ENCODE measurements at regions not wholly inside any gene's neighbourhood (a gene's known extent, or its start where the extent isn't known, plus 50 kb on each side); places are given as distances from the start of the nearest gene placed in this dataset.

DNA sequence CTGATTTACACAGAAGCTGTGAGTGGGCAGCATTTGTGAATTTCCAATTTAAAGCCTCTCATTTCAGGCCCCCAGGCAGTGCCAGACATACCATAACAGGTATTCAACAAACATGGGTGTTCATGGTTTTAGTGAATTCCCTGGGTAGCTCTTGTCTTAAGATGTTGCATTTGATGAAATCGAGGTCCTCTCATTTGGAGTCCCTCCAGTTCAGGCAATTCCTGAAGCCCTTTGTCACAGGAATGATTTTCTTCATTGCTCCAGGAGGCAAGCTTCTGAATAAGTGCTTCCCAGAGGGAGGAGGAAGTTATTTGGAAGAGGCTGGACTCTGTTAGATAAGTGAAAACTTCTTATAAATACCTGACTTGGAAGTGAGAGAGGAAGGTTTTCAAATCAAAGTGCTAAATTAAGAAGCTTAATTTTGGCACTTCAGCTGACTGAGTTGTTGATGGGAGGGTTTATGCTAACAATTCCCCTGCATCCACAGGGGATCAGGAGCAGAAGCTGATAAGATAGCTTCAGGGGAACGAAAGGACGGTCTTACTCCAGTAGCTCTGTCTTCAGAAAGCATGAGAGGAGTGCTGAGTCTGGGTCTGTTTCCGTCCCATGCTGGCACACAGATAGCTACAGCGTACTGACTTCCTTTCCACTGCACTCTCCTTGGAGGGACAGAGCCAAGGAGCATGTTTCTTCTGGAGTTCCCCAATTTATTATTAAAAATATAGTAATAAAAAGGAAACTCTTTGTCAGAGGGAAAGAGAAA lies 543.1 kb downstream of the GBA3 start:
- no peak for DNase-seq

DNA sequence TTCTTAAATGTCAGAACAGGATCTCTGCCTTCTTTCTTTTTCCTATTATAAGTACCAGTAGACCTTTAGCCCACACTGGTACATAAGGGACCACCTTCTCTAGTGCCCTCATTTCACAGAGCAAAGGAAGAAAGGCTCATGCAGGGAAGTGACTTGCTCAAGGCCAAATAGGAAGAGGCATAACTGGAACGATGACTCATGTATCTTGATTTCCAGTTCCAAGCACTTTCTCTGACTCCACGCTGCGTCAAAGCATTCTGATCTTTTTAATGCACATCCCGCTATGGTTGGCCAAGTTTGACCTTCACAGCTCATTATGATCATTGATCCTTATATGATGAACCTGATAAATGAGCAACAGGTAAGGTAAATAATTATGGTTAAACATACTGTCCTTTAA lies 542.0 kb downstream of the GBA3 start:
- no peak for DNase-seq

DNA sequence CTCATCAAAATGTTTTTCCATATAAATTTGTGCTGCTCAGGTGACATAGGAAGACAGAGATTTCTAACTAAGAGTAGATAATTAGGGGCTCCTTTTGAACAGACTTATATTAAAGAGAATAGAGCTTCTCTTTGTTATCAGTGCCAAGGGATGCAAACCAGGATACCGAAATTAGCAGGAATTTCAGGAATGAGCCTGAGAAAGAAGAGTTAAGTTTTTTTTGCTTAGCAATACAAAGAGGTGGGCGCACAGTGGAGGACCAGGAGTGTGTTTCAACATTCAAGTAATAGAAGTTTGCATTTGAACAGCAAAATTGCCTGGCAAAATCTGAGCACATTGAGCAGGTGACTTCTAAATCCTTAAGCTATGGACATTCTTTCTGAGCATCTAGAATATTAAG lies 541.3 kb downstream of the GBA3 start:
- DNase-seq, result no peak

DNA sequence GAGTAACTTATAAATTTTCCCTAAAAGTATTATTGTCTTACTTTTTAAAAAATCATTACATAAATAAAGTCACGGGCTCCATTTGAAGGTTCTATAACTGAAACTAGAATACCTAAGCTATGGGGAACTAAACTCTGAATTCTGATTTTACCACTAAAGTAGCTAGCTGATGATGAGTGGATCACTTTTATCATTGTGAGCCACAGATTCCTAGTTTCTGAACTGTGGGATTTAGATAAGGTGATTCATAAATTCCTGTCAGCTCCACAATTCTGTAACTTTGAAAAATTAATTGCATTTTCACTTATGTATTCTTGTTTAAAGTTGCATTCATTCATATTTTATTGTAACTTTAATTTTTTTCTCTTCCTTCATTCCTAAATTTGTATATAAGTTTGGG lies 540.9 kb downstream of the GBA3 start:
- DNase-seq, result no peak

DNA sequence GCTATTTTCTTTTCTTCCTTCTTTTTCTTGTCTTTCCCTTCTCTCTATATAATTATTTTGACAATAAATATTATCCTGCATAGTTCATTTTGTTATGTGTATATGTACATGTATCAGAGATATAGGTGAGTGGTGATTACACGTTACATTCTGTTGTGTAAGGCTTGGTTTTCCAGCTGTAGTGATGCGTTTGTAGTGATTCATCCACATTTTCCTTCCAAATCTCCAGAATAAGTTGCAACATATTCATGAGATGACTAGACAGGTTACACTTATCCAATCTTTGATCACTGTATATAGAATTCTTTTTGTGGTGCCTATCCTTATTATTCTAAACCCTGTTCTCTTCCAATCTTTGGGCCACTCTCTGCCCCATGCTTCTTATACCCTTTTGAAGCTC lies 540.2 kb downstream of the GBA3 start:
- DNase-seq, result no peak

DNA sequence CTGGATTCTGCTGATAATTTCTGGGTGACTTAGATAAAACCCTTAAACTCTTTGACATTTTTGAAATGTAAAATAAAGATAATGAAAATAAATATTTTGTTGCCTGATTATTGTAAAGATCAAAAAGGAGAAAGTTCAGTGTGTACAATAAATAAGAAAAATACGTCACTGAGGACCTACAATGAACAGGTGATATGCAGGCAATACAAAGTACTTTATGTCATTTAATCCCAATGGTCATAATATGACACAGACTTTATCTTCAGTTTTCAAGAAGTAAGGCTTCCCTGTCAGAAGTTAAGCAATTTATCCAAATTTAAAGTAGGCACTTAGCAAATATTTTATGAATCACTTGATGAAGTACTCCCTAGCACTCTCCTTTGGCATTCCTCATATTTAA lies 532.8 kb downstream of the GBA3 start:
- no peak for DNase-seq

DNA sequence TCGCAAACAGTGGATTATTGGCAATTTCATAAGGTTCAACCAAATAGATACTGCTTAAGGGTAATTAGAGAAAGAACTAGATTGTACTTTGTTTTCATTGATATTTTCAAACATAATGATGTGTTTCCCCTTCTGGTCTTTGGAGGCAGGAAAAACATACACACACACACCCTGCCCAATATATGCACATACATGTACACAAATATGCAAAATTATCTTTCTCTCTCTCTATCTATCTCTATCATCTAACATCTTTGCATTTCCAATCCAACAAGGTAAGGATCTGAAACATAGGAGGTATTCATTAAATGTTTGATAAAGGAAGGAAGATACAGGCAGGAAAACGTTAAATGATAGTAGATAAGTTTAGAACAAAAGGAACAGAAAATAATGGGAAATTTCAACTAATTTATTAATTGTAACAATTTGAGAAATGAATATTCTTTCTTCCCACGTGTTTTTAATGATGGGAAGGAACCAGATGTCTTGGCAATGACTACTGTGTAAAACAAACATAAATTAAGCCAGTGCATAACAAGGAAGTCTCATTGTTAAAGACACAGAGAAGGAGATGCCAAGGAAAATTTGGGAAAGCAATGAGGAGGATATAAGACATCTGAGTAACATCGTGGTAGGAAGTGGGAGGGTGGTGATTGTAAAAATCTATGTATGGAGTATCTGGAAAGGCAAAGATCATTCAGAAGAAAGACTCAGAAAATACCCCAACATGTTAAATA lies 532.1 kb downstream of the GBA3 start:
- DNase-seq, result no peak

DNA sequence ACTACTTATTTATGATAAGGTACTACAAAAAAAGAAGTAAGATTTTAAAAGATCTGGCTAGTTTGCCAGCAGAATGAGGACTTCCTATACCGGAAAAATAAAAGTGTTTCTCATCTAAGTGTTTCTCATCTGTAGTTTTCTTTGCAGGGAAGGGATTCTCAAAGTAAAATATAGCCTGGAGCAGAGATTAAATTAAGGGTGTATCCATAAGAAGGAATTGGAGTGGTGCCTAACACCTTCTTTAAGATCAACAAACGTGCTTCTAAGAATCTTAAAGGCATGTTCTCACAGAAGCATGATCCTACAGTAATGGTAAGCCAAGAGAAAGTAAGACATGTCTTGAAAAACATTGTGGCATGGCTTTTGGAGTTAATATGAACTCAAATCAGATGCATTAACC lies 528.2 kb downstream of the GBA3 start:
- DNase-seq, result no peak

DNA sequence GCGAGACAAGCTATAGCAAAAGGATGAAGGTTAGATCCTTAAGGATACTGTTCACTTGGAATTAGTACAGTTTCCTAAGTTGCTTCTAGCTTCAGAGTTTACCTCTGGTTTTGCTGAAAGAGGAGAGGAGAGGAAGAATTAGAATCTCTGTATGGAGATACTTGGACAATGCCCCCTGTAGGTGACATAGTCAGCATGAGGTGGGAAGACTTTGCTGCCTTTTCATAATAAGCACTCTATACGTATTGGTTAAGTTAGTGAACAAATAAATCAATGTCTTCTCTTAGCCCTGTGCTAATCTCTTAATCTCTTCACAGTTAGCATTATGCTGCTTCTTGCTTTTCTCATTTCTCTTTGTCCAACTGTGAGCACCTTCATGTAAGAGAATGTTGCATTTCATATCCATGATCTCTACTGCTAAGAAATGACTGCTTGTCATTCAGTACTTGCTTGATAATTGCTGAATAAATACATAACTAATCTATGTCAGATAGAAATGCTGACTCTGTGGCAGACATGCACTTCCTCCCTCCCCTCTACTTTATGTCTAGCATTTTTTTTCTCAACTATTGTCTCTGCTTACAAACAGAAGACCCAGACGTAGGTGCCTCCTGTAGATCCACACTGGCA lies 527.2 kb downstream of the GBA3 start:
- DNase-seq, result no peak

DNA sequence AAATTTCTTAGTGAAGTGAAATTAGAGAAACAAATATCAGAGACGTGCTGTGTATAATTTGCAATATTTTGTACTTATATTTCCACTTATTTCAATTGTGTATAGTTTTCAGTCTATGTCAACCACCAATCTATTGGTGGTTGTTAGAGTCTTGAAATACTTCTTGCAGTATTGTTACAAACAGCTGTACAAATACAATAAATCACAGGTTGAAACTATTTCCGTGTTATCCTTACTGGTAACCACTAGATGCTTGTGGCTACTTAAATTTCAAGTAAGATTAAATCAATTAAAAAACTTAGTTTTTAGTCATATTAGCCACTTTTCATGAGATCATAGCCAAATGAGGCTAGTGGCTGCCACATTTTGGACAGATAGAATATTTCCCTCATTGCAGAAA lies 520.5 kb downstream of the GBA3 start:
- no peak for DNase-seq

DNA sequence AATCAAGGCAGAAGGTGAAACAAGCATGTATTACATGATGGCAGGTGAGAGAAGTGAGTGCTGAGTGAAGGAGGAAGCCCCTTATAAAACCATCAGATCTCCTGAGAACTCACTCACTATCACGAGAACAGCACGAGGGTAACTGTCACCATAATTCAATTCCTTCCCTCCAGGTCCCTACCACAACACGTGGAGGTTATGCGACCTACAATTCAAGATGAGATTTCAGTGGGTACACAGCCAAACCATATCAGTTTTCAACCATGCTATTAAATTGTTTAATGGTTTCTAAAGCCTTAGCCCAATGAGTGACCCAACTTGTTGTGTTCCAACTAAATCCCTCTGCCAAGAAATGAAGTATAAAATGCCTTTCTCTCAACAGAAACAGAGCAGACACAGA lies 519.8 kb downstream of the GBA3 start:
- DNase-seq, result no peak

DNA sequence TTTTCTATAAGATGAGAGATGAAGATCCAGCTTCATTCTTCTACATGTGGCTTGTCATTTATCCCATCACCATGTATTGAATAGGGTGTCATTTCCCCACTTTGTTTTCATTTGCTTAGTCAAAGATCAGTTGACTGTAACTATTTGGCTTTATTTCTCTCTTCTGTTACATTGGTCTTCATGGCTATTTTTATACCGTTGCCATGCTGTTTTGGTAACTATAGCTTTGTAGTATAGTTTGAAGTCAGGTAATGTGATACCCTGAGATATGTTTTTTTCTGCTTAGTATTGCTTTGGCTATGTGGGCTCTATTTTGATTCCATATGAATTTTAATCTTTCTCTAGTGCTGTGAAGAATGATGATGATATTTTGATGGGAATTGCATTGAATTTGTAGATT lies 514.3 kb downstream of the GBA3 start:
- no peak for DNase-seq

DNA sequence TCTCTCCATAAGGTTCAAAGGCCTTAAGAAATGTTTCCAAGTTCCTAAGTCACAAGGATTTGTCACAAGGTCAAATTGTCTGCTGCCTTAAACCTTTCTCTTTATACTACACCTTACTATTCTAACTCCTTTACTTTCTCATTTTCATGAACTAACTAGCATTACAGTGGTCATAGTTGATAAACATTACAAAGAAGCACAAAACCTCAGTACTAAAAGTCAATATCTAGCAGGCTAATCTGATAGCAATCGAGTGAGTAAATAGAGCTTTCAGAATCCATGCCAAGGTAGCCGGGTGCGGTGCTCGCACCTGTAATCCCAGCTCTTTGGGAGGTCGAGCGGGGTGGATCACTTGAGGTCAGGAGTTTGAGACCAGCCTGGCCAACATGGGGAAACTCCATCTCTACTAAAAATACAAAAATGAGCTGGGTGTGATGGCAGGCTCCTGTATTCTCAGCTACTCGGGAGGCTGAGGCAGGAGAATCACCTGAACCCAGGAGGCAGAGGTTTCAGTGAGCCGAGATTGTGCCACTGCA lies 510.0 kb downstream of the GBA3 start:
- DNase-seq, result no peak

DNA sequence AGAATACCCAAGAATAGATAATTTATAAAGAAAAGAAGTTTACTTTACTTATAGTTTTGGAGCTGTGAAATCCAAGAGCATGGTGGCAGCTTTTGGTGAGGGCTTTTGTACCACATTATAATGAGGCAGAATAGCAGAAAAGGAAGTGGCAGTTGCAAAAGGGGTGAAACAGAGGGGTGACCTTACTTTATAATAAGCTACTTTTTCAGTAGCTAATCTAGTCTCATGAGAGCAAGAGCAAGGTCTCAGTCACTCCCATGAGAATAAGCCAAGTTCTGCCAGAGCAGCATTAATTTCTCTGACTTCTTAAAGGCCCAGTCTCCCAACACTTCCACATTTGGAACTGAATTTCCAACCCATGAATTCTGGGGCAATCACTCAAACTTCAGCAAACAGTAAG lies 502.0 kb downstream of the GBA3 start:
- no peak for DNase-seq

DNA sequence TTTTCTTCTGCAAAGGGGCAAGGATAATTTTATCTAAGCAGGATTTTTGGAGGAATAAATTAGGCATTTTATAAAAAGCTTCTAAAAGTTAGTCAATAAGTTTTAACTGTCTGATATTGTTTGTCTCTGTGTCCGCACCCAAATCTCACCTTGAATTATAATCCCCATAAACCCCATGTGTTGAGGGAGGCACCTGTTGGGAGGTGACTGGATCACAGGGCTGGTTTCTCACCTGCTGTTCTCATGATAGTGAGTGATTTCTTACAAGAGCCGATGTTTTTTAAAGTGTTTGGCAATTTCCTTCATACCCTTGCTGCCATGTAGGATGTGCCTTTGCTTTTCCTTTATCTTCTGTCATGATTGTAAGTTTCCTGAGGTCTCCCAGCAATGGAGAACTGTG lies 481.4 kb downstream of the GBA3 start:
- DNase-seq, result no peak

DNA sequence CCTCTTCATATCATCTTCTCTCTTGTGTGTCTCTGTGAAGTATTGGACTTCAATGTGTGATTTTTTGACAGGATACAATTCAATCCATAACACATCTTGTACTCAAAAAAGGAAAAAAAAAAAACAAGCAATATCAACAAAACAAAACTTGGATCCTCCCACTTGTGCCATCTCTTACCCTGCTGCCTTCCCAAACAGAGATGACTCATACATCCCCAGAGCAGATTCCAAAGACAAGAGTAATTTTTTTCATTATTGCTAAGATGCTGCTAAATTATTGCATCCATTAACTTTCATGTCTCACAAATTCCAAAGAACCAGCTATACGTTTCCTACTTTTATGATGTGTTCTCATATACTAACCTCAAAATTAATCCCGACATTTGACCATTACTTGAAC lies 479.2 kb downstream of the GBA3 start:
- no peak for DNase-seq

DNA sequence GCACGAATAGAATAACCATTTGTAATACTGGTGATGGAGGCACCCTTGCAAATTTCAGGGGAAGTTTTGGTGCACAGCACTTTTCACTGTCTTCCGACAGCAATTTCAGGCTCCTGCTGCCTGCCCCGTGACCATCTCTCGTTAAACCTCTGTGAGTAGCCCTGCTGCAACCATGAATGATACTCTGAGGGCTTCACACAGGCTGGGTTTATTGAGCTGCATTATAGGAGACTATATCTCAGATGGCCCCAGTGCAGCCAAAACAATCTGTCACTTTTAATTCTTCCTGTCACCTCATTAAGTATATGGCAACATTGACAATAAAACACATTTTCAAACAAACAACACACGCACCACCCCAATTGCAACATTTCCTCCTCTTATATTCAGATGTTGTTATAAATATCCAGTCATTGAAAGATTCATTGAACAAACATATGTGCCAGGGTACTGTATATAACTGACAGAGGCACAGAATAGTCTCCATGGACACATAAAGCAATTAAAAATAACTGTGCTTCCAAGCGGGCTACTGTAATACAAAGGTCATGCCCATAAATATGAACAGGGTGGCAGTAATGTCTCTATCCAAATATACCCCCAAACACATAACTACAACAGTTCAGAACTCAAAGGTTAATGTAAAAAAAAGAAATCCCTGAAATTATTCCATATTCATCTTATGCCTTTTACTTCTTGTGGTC lies 477.0 kb downstream of the GBA3 start:
- DNase-seq, result no peak

DNA sequence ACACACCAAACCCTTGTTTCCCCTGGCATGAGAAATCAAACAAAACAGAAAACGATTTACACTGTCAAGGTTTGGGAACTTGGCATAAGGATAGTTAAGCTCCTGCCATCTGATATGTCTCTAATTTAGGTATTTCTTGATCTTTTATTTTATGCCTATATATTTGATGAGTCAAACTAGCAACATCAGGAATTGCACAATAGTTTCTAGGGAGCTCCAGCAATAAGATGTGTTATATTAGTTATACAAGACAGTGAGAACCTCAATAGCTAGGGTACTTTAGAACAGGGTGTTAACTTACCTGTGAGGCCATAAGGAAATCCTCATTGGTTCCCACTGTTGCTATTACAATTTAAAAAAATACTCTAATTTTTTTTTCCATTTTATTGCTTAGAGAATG lies 474.2 kb downstream of the GBA3 start:
- no peak for DNase-seq

DNA sequence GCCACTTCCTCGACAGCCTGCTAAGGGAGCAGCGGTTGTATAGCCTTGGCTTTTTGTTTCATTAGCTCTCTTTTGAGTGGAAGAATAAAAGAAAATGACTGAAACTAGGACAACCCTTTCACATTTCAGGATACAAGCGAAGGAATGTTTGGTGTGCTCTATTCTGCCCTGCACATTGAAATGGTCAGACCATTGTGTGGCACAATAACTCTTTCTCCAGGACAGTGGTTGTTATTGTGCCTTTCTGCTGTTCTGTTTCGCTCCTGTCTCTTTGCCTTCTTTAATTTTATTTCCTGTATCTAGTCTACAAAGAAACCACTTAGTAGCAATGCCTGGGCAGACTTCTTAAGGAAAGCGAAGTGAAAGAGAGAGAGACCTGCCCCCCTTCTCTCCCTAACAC lies 473.7 kb downstream of the GBA3 start:
- DNase-seq, result no peak

DNA sequence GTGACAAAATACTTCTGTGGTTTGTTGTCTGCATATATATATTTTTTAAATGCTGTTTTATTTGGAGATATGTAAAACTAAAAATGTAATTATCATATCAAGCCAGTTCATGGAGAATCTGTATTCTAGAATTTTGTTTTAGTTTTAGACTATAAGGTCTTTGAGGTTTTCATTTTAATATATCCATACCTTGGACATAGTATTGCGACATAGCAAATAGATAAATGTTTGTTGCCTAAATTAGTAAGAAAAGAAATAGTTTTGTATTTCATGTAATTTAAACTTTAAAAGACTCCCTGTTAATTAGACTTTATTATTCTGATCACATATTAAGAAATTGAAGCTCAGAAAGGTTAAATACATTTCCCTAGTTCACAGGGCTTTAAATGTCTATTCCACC lies 472.9 kb downstream of the GBA3 start:
- no peak for DNase-seq

DNA sequence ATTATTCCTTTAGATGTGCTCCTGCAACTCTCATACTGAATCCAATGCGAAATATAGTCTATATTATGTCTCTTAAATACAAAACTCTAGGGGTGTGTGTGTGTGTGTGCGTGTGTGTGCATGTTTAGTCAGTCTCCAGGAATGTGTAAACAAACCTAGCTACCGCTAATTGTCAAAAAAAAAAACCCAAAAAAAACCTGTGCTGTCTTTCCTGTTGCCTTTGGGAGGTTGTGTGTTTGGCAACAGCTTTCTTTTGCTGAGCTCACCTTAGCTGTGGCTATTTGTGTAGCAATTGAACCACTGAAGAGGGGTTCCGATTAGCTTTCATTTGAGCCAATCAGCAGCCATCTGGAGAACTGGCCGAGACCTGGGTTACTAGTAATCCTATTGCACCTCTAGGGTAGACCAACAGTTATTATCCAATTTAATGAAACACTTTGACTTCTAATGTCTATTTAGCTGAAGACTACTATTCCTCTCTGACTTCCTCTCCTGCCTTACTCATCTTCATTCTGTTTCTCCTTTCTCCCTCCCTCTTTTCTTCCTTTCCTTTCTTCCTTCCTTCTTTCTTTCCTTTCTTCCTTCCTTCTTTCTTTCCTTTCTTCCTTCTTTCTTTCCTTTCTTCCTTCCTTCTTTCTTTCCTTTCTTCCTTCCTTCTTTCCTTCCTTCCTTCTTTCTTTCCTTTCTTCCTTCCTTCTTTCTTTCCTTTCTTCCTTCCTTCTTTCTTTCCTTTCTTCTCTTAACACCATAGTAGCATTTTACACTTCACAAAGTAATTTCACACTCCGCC lies 471.1 kb downstream of the GBA3 start:
- DNase-seq, result no peak

DNA sequence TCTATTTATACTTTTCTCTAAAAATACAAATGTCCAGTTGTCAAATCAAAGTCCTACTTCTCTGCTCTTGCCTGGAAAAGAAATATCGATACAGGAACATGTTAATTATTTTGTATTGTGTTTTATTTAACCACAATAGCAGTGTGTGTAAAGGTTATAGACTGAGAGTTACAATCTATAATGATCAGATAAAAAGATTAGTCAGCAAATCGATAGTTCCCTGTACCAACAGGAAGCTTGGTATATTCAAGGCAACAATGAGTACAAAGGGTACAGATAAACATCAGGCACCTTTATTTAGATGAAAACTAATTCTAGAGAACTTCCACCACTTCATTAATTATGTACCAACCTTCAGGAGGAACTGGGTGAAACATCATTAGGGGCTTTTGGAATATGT lies 469.5 kb downstream of the GBA3 start:
- DNase-seq, result no peak

DNA sequence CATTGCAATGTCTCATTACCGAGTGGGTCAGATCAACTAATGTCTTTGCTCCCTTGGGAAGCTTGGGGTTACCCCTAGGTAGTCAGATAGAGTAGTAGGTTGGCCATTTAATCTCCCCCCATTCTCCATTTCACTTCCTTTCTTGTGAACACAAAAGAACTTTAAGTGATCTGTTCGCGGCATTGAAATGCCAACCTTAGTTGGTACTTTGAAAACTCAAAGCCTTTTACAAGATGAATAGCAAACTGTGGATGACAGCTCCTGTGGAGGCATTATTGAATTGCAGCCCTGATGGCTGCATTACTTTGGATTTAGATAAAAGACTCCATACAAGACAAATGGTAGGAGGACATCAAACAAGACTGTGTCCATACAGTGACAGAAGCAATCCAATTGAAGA lies 469.1 kb downstream of the GBA3 start:
- no peak for DNase-seq
